HG03025 (cell line): ENCODE measurements at regions not wholly inside any gene's neighbourhood (a gene's known extent, or its start where the extent isn't known, plus 50 kb on each side); places are given as distances from the start of the nearest gene placed in this dataset.
A peak's percentile ranks its signal among the peaks of the same experiment; 100 is the strongest.

Experiments used
- ATAC-seq: cut with Tn5 transposase; IDR thresholded peaks from one replicate; pipeline ENCODE4 v1.9.1; 2021; ENCODE audit warnings: mild to moderate bottlenecking, moderate library complexity; ENCODE audit not compliant: unreplicated experiment, low FRiP score

GRCh38 chr9:99430301-99430700, 208.2 kb downstream of the SEC61B start:
- ATAC-seq, result no peak

GRCh38 chr9:99431103-99431502, 209.0 kb downstream of the SEC61B start:
- ATAC-seq, result no peak

- no peak for ATAC-seq
Measured at GRCh38 chr9:99432075-99432474, 210.0 kb downstream of the SEC61B start.

GRCh38 chr9:99433095-99433494, 211.0 kb downstream of the SEC61B start:
- ATAC-seq, result no peak

GRCh38 chr9:99433555-99433954, 211.5 kb downstream of the SEC61B start:
- ATAC-seq, result peak; percentile 89

GRCh38 chr9:99436616-99437015, 214.5 kb downstream of the SEC61B start:
- no peak for ATAC-seq

GRCh38 chr9:99437145-99437544, 215.1 kb downstream of the SEC61B start:
- no peak for ATAC-seq

- no peak for ATAC-seq
Measured at GRCh38 chr9:99438596-99438995, 216.5 kb downstream of the SEC61B start.

- no peak for ATAC-seq
Measured at GRCh38 chr9:99441829-99442228, 219.7 kb downstream of the SEC61B start.

- no peak for ATAC-seq
Measured at GRCh38 chr9:99445371-99445891, 223.3 kb downstream of the SEC61B start.

GRCh38 chr9:99445920-99446319, 223.8 kb downstream of the SEC61B start:
- ATAC-seq, result no peak

- no peak for ATAC-seq
Measured at GRCh38 chr9:99447951-99448350, 225.9 kb downstream of the SEC61B start.

- no peak for ATAC-seq
Measured at GRCh38 chr9:99449726-99450125, 227.6 kb downstream of the SEC61B start.

GRCh38 chr9:99451112-99451606, 229.1 kb downstream of the SEC61B start:
- no peak for ATAC-seq

- no peak for ATAC-seq
Measured at GRCh38 chr9:99457406-99457805, 235.3 kb downstream of the SEC61B start.

GRCh38 chr9:99457981-99458380, 235.9 kb downstream of the SEC61B start:
- no peak for ATAC-seq

- ATAC-seq, result no peak
Measured at GRCh38 chr9:99459919-99460318, 237.8 kb downstream of the SEC61B start.

- ATAC-seq, result no peak
Measured at GRCh38 chr9:99463131-99463530, 241.0 kb downstream of the SEC61B start.

GRCh38 chr9:99464568-99464967, 242.5 kb downstream of the SEC61B start:
- ATAC-seq, result no peak

- ATAC-seq, result no peak
Measured at GRCh38 chr9:99465231-99465907, 243.3 kb downstream of the SEC61B start.

- ATAC-seq, result no peak
Measured at GRCh38 chr9:99466104-99466503, 244.0 kb downstream of the SEC61B start.

GRCh38 chr9:99466781-99467180, 244.7 kb downstream of the SEC61B start:
- no peak for ATAC-seq
